B cell (primary cell): ENCODE measurements at regions not wholly inside any gene's neighbourhood (a gene's known extent, or its start where the extent isn't known, plus 50 kb on each side); places are given as distances from the start of the nearest gene placed in this dataset.

Experiments used
- CTCF ChIP-seq: fragments of 200-600 bp; IDR thresholded peaks from one replicate; pipeline ENCODE4 v1.8.0; 2022; ENCODE audit warnings: antibody characterized with exemption, mild to moderate bottlenecking
- EZH2 ChIP-seq: IDR thresholded peaks from 2 replicates; pipeline ENCODE4 v1.6.1; 2012; ENCODE audit warnings: borderline replicate concordance, low read depth, mild to moderate bottlenecking, moderate library complexity, low read length; ENCODE audit not compliant: insufficient read depth, poor library complexity, severe bottlenecking

- TF ChIP-seq CTCF (no peak), EZH2 (no peak)
Observed at GRCh38 chr18:67568166-67568565, 51.6 kb upstream of the DSEL start.
